GM12878 (cell line): ENCODE measurements at regions not wholly inside any gene's neighbourhood (a gene's known extent, or its start where the extent isn't known, plus 50 kb on each side); places are given as distances from the start of the nearest gene placed in this dataset.

ENCODE experiments used
- ATAC-seq: fragments of 200-7000 bp; cut with Tn5 transposase; 3 replicates; pipeline ENCODE4 v1.9.1; 2020; ENCODE audit warnings: mild to moderate bottlenecking, moderate library complexity
- BruUV-seq: library from RNA; stranded (reverse); fragments of 400-500 nt; replicated peaks from 2 replicates; lab custom pipeline; 2021; lab: Mats Ljungman, UMichigan
- CTCF ChIA-PET: fragments of 300-600 bp; sonication (Branson Sonifier 250); formaldehyde crosslinking; extraction: SDS; loops from one replicate; lab custom pipeline; 2021; ENCODE audit warnings: inconsistent platforms; lab: Yijun Ruan, JAX
- POLR2A ChIA-PET: fragments of 350-600 bp; formaldehyde crosslinking; extraction: SDS; loops from one replicate; lab custom pipeline; 2021; ENCODE audit warnings: inconsistent platforms; lab: Charles Lee
- RAD21 ChIA-PET: fragments of 300-600 bp; sonication (Branson Sonifier 250); formaldehyde crosslinking; loops from one replicate; lab custom pipeline; 2023; ENCODE audit warnings: antibody characterized with exemption; ENCODE audit not compliant: unreplicated experiment; lab: Charles Lee
- SMC1A ChIA-PET: fragments of 300-600 bp; sonication (Branson Sonifier 250); formaldehyde crosslinking; loops from one replicate; lab custom pipeline; 2023; ENCODE audit not compliant: unreplicated experiment, uncharacterized antibody; lab: Charles Lee
- DNase-seq: peaks from one replicate; pipeline ENCODE4 v3.0.0-alpha.2; 2011; ENCODE audit warnings: low read depth, low spot score
- FAIRE-seq: peaks from 3 replicates; lab custom pipeline; 2011; peaks lifted over from hg19 to GRCh38; lab: Jason Lieb, UNC
- H2AFZ ChIP-seq: 2 replicates; pipeline ENCODE4 v1.6.0; 2011; ENCODE audit warnings: low read depth, low read length, control low read depth; ENCODE audit not compliant: control insufficient read depth
- H3K27ac ChIP-seq: 2 replicates; pipeline ENCODE4 v1.5.1; 2011; ENCODE audit warnings: control low read depth; ENCODE audit not compliant: control insufficient read depth, insufficient read depth
- H3K27me3 ChIP-seq, 2 experiments: replicated peaks in 1 of 2; 2 replicates each; pipeline versions ENCODE4 v1.6.0 to v1.6.1; 2011; ENCODE audit warnings: low read length in 1 of 2; ENCODE audit not compliant: control insufficient read depth in 2 of 2, insufficient read depth in 2 of 2
- H3K36me3 ChIP-seq, 2 experiments: 2 replicates each; pipeline ENCODE4 v1.5.1; 2011; ENCODE audit warnings: low read length in 1 of 2; ENCODE audit not compliant: control insufficient read depth in 2 of 2, insufficient read depth in 2 of 2
- H3K4me1 ChIP-seq: 2 replicates; pipeline ENCODE4 v1.6.1; 2011; ENCODE audit warnings: mild to moderate bottlenecking, low read length, moderate library complexity, mixed read lengths; ENCODE audit not compliant: control insufficient read depth, insufficient read depth
- H3K4me2 ChIP-seq: 2 replicates; pipeline ENCODE4 v1.6.0; 2011; ENCODE audit warnings: control low read depth; ENCODE audit not compliant: control insufficient read depth, insufficient read depth
- H3K4me3 ChIP-seq: fragments of 200-600 bp; sonication (generic); 2 replicates; pipeline ENCODE4 v1.5.1; 2016
- H3K79me2 ChIP-seq: 2 replicates; pipeline ENCODE4 v1.6.0; 2011; ENCODE audit warnings: low read length; ENCODE audit not compliant: control insufficient read depth, insufficient read depth
- H3K9ac ChIP-seq: 2 replicates; pipeline ENCODE4 v1.8.0; 2011; ENCODE audit warnings: low read length, control low read depth, mixed read lengths; ENCODE audit not compliant: control insufficient read depth, insufficient read depth
- H3K9me3 ChIP-seq: replicated peaks from 3 replicates; pipeline ENCODE4 v1.5.1; 2011; ENCODE audit warnings: mild to moderate bottlenecking, low read length; ENCODE audit not compliant: control insufficient read depth, insufficient read depth
- H4K20me1 ChIP-seq: 2 replicates; pipeline ENCODE4 v1.6.0; 2011; ENCODE audit not compliant: control insufficient read depth, insufficient read depth
- BCL3 ChIP-seq: IDR thresholded peaks from 2 replicates; pipeline ENCODE4 v1.6.1; 2011; ENCODE audit warnings: borderline replicate concordance, low read depth, mild to moderate bottlenecking, moderate library complexity, low read length; ENCODE audit not compliant: insufficient read depth, poor library complexity, severe bottlenecking
- GABPA ChIP-seq: IDR thresholded peaks from 2 replicates; pipeline ENCODE4 v1.6.1; 2014; ENCODE audit warnings: antibody characterized with exemption, low read depth, mild to moderate bottlenecking, inconsistent platforms
- IRF5 ChIP-seq: fragments of 450-650 bp; IDR thresholded peaks from 2 replicates; pipeline ENCODE4 v1.6.1; 2017; ENCODE audit warnings: borderline replicate concordance
- JUNB ChIP-seq: IDR thresholded peaks from 2 replicates; pipeline ENCODE4 v1.6.1; 2016; ENCODE audit warnings: antibody characterized with exemption, mild to moderate bottlenecking
- JUND ChIP-seq: IDR thresholded peaks from 2 replicates; pipeline ENCODE4 v1.6.1; 2012; ENCODE audit warnings: low read depth, mild to moderate bottlenecking, low read length, improper control_type of control experiment, moderate library complexity
- NFXL1 ChIP-seq: fragments of 450-650 bp; IDR thresholded peaks from 2 replicates; pipeline ENCODE4 v1.6.1; 2017; ENCODE audit warnings: antibody characterized with exemption, mild to moderate bottlenecking, borderline replicate concordance
- NR2F1 ChIP-seq: fragments of 450-650 bp; conservative IDR thresholded peaks from 2 replicates; pipeline ENCODE4 v1.6.1; 2017; ENCODE audit warnings: mild to moderate bottlenecking
- POLR2AphosphoS5 ChIP-seq: IDR thresholded peaks from 2 replicates; pipeline ENCODE4 v1.6.1; 2011; ENCODE audit warnings: mild to moderate bottlenecking, low read length, inconsistent platforms
- POU2F2 ChIP-seq: IDR thresholded peaks from 3 replicates; pipeline ENCODE4 v1.6.1; 2011; ENCODE audit warnings: low read depth, mild to moderate bottlenecking, low read length, borderline replicate concordance
- SRF ChIP-seq, 2 experiments: IDR thresholded peaks; 2 replicates each; pipeline ENCODE4 v1.6.1; 2011; ENCODE audit warnings: low read depth in 2 of 2, low read length in 2 of 2, mild to moderate bottlenecking in 1 of 2, moderate library complexity in 1 of 2
- YBX1 ChIP-seq: fragments of 450-650 bp; IDR thresholded peaks from 2 replicates; pipeline ENCODE4 v1.6.1; 2016; ENCODE audit warnings: antibody characterized with exemption
- WGBS: methylation state at CpG from one replicate; pipeline ENCODE4 v1.1.6; 2016; ENCODE audit warnings: low lambda C conversion rate; ENCODE audit not compliant: insufficient replicate concordance, insufficient coverage; ENCODE audit errors: missing lambda C conversion rate; 5-methylcytosine and 5-hydroxymethylcytosine counted together
- in situ Hi-C: fragments of 300-500 bp; cut with MboI; formaldehyde crosslinking; loops from 9 replicates; pipeline ENCODE4 v1.14.3; 2018; ENCODE audit warnings: mixed read lengths
- intact Hi-C: fragments of 100-400 bp; cut with micrococcal nuclease; formaldehyde crosslinking; loops from one replicate; pipeline ENCODE4 v1.14.2; 2022; ENCODE audit not compliant: unreplicated experiment
- TF ChIP-seq, protein P1 (sequence below): IDR thresholded peaks from 2 replicates; pipeline ENCODE4 v1.6.1; 2012; ENCODE audit warnings: improper control_type of control experiment, low read depth, low read length; ENCODE audit not compliant: insufficient replicate concordance

DNA sequence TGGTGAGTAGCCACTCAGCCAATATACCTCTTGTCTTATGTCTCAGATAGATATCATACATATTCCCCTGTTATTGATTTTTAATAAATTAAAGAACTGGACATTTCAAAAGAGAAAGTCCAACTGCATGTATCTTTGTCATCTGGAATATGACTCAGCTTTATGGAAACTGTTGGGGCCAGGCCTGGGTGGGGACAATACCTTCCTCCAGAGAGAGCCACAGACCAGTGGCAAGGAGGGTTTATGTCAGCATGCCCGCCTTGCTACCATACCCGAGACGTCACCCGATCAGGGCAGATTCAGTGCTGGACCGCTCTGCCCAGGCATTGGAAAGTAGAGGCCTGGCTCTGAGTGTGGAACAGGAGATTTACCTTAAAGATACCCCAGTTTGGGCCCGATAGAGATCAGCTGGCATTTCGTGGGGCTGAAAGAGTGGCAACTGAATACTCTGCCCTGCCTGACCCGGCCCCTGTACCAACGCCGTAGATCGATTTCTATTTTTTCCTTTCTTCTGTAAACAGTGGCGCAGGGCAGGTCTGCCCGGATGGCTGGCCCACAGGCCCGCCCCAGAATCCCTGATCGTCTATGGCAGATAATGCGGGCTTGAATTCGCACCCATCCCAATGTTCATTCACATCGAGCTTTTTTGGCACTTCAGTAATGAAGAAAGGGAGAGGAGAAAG lies 158.6 kb downstream of the SALL1 start:
- no peaks in the 10 kb centered on the region for H3K9me3 ChIP-seq
- 53% methylated on average over 18 of the region's 18 CpGs for WGBS
- H3K4me1 ChIP-seq = no peaks in the 10 kb centered on the region
- POLR2A ChIA-PET = no interaction called here
- intact Hi-C loops = no loop called here
- SMC1A ChIA-PET = no interaction called here
- no peak overlapping the region for H3K4me2 ChIP-seq
- TF ChIP-seq JUNB = no peak
- no peak for TF ChIP-seq NR2F1
- no peak for TF ChIP-seq BCL3
- no peak for TF ChIP-seq IRF5
- TF ChIP-seq POLR2AphosphoS5 = no peak
- no peak for TF ChIP-seq YBX1
- TF ChIP-seq GABPA = no peak
- TF ChIP-seq, protein P1, sequence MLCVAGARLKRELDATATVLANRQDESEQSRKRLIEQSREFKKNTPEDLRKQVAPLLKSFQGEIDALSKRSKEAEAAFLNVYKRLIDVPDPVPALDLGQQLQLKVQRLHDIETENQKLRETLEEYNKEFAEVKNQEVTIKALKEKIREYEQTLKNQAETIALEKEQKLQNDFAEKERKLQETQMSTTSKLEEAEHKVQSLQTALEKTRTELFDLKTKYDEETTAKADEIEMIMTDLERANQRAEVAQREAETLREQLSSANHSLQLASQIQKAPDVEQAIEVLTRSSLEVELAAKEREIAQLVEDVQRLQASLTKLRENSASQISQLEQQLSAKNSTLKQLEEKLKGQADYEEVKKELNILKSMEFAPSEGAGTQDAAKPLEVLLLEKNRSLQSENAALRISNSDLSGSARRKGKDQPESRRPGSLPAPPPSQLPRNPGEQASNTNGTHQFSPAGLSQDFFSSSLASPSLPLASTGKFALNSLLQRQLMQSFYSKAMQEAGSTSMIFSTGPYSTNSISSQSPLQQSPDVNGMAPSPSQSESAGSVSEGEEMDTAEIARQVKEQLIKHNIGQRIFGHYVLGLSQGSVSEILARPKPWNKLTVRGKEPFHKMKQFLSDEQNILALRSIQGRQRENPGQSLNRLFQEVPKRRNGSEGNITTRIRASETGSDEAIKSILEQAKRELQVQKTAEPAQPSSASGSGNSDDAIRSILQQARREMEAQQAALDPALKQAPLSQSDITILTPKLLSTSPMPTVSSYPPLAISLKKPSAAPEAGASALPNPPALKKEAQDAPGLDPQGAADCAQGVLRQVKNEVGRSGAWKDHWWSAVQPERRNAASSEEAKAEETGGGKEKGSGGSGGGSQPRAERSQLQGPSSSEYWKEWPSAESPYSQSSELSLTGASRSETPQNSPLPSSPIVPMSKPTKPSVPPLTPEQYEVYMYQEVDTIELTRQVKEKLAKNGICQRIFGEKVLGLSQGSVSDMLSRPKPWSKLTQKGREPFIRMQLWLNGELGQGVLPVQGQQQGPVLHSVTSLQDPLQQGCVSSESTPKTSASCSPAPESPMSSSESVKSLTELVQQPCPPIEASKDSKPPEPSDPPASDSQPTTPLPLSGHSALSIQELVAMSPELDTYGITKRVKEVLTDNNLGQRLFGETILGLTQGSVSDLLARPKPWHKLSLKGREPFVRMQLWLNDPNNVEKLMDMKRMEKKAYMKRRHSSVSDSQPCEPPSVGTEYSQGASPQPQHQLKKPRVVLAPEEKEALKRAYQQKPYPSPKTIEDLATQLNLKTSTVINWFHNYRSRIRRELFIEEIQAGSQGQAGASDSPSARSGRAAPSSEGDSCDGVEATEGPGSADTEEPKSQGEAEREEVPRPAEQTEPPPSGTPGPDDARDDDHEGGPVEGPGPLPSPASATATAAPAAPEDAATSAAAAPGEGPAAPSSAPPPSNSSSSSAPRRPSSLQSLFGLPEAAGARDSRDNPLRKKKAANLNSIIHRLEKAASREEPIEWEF = no peak
- TF ChIP-seq NFXL1 = no peak
- no peak for TF ChIP-seq POU2F2
- no peak for TF ChIP-seq JUND
- TF ChIP-seq SRF (IDR thresholded peaks at IDR 0.05; ENCODE audit: low read depth in 2 of 2, low read length in 2 of 2) = no peak
- H3K79me2 ChIP-seq = no peaks in the 10 kb centered on the region
- no peak overlapping the region for H2AFZ ChIP-seq
- RAD21 ChIA-PET = no interaction called here
- in situ Hi-C loops = no loop called here
- BruUV-seq = no TSS peak
- FAIRE-seq (no peak), ATAC-seq (no peak), DNase-seq (no peak)
- CTCF ChIA-PET = no interaction called here
- no peak overlapping the region for H3K4me3 ChIP-seq
- H3K36me3 ChIP-seq = no peaks in the 10 kb centered on the region
- H3K27me3 ChIP-seq = no peaks in the 10 kb centered on the region; a peak in 2 of 4 replicates
- no peak overlapping the region for H3K9ac ChIP-seq
- no peaks in the 10 kb centered on the region for H4K20me1 ChIP-seq
- no peak overlapping the region for H3K27ac ChIP-seq
